Dendritic cell treated with granulocyte-macrophage colony-stimulating factor and Interleukin-4, amounts not matched to agents 40 ng/mL and 50 ng/mL, for 4 days (primary cell): ENCODE measurements at regions not wholly inside any gene's neighbourhood (a gene's known extent, or its start where the extent isn't known, plus 50 kb on each side); places are given as distances from the start of the nearest gene placed in this dataset.
"Not testable (repeated sequence)": the region's sequence is repeated elsewhere in the genome, so short reads cannot be mapped to it uniquely, and the experiment has no call there.

Experiments
- H3K27ac Mint-ChIP-seq: one replicate; pipeline ENCODE4 v1.8.0; 2022; ENCODE audit warnings: mild to moderate bottlenecking, mixed read lengths
- H3K27me3 Mint-ChIP-seq: one replicate; pipeline ENCODE4 v1.8.0; 2022; ENCODE audit warnings: mild to moderate bottlenecking, mixed read lengths
- H3K36me3 Mint-ChIP-seq: one replicate; pipeline ENCODE4 v1.8.0; 2022; ENCODE audit warnings: low read depth, mixed read lengths
- H3K4me1 Mint-ChIP-seq: one replicate; pipeline ENCODE4 v1.8.0; 2022; ENCODE audit warnings: low read depth, mixed read lengths
- H3K4me3 Mint-ChIP-seq: one replicate; pipeline ENCODE4 v1.8.0; 2022; ENCODE audit warnings: mild to moderate bottlenecking, moderate library complexity, mixed read lengths
- H3K9me3 Mint-ChIP-seq: one replicate; pipeline ENCODE4 v1.8.0; 2022; ENCODE audit warnings: mixed read lengths
- intact Hi-C: fragments of 100-400 bp; cut with micrococcal nuclease; formaldehyde crosslinking; loops from one replicate; pipeline ENCODE4 v1.15.0; 2022

DNA sequence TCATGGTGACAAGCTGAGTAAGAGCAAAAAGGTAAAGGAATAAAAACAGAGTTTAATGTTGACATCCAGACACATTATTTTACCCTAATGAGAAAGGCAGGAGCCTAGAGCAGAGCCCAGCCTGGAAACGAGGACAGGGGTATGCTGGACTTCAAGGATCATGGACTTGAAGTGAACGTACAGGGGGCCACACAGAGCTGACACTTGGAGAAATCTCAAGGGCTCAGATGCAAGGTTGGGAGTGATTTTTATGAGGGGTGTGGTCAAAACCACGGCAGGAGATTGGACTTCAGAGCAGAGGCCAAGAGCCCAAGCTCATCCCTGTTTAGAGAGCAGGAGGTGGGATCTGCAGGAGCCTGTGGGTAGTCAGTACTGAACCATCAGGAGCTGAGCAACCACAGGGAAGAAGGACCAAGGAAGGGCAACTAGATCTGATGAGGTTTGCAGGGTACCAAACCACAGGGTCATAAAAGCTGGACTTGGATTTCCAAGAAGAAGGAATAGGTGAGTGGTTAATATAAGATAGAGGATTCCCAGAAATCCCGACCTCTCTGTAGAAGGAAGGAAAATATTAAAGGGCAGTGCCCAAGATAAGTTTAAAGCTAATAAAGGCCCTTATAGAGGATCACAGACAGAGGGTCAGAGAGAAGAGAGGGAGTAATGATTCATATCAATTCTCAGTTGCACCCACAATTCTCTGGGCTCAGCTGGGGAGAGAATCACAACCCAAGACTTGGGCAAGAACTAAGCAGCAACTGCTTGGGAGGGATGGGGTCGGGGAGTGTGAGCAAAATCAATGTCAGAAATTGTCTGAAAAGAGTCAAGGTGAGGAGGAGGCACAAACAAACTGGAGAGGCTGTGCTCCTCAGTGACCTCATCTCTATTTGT lies 331.7 kb downstream of the SOX9 start:
- intact Hi-C loops, result no loop called here

DNA sequence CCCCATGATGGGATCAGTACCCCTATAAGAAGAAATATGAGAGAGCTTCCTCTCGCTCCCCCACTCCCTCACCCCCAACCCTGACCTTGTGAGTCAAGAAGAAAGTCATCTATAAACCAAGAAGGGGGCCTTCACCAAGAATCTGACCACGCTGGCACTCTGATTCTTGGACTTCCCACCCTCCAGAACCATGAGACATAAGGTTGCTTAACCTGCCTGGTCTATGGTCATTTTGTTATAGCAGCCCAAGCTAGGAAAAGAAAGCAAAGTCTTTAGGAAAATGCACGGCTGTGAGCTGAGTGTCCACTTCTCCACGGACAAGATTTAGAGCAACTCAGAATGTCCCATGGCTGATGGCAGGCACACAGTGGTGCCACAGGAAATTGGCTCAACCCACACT lies 333.5 kb downstream of the SOX9 start:
- Mint-ChIP-seq H3K9me3 (peaks cover 8% of the 10 kb centered on the region), H3K27ac (no peak overlapping the region), H3K4me3 (no peak overlapping the region), H3K27me3 (no peaks in the 10 kb centered on the region), H3K36me3 (no peaks in the 10 kb centered on the region), H3K4me1 (no peaks in the 10 kb centered on the region)
- intact Hi-C loops, result no loop called here

More for the DNA sequence above, 331.7 kb downstream of the SOX9 start:
- no peaks in the 10 kb centered on the region for H3K4me1 Mint-ChIP-seq
- peaks cover 8% of the 10 kb centered on the region for H3K9me3 Mint-ChIP-seq
- no peak overlapping the region for H3K4me3 Mint-ChIP-seq
- H3K27ac Mint-ChIP-seq, result no peak overlapping the region
- H3K27me3 Mint-ChIP-seq, result no peaks in the 10 kb centered on the region
- no peaks in the 10 kb centered on the region for H3K36me3 Mint-ChIP-seq

DNA sequence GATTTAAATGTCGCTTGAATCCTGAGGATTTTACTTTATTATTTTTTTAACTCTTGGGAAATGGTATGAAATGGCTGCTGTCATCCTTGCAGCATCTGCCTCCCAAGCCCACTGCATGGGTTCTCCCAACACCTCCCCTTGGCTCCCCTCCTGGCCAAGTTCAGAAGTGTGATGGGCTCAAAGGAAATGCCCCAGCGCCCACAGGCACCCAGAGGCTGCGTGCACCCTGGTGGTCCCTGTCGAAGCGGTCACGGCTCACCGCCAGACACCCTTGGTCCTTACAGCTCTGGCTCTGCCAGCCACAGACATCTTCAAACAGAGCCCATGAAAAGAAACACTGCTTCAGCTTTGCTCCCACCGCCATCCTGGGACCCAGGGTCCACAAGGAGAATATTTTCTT lies 334.7 kb downstream of the SOX9 start:
- Mint-ChIP-seq H3K36me3 (no peaks in the 10 kb centered on the region), H3K27ac (no peak overlapping the region), H3K4me3 (no peak overlapping the region), H3K27me3 (no peaks in the 10 kb centered on the region), H3K4me1 (no peaks in the 10 kb centered on the region), H3K9me3 (peaks cover 5% of the 10 kb centered on the region)
- intact Hi-C loops, result no loop called here

DNA sequence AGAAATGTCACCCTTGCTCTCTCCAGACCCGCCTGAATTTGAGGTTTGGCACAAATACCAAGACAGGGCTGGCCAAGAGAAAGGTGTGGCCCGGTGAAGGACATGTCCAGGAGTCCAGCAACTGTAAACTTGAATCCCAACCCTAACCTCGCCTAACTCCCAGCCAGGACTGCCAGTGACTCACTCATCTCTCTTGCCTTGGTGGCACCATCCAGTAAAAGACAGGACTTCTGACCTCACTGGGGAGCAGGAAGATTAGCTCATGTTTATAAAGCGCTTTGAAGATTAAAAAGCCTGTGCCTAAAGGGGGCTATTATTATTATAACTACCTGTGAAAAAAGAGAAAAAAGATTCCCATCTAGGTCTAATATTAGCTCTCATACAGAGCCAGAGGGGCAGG lies 335.3 kb downstream of the SOX9 start:
- no peak overlapping the region for H3K4me3 Mint-ChIP-seq
- H3K27ac Mint-ChIP-seq, result no peak overlapping the region
- no peaks in the 10 kb centered on the region for H3K27me3 Mint-ChIP-seq
- H3K4me1 Mint-ChIP-seq, result no peaks in the 10 kb centered on the region
- no peaks in the 10 kb centered on the region for H3K9me3 Mint-ChIP-seq
- intact Hi-C loops, result no loop called here
- H3K36me3 Mint-ChIP-seq, result no peaks in the 10 kb centered on the region

DNA sequence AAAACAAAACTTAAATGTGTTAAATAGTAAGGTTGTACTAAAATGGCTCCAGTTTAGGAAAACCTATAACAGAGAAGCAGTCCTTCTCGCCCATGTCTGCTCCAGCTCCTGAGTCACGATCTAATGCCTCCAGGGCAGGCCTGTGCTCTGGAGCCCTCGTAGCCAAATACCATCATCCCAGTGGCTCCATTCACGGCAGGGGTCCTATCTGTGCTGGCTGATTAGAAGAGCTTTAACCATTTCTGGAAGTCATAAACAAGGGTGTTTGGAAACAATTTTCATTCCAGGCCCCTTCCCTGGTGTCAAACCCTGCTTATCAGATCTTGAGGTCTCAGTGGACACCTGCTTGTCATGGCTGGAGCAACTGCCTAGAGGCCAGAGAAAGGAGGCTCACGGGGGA lies 336.9 kb downstream of the SOX9 start:
- Mint-ChIP-seq H3K27me3 (peaks cover 1% of the 10 kb centered on the region), H3K4me1 (no peaks in the 10 kb centered on the region), H3K9me3 (no peaks in the 10 kb centered on the region), H3K4me3 (no peak overlapping the region), H3K36me3 (no peaks in the 10 kb centered on the region), H3K27ac (no peak overlapping the region)
- intact Hi-C loops, result no loop called here

DNA sequence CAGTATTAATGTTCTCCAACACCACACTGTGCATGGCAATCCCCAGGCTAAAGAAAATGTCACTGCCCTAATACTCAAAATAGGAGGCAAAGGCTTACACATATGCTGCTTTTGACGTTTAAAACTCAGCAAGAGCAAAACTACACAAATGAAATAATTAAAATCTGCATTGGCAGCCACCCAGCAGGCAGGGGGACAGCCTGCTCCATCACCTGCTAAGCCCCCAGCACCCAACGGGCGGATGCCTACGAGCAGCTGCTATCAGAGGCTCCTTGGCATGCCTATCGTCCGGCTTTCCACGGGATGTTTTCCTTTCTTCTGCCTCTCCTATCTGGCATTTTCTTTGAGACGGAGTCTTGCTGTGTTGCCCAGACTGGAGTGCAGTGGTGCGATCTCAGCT lies 337.5 kb downstream of the SOX9 start:
- Mint-ChIP-seq H3K27ac (no peak overlapping the region), H3K27me3 (peaks cover 1% of the 10 kb centered on the region), H3K4me3 (no peak overlapping the region), H3K4me1 (no peaks in the 10 kb centered on the region), H3K36me3 (no peaks in the 10 kb centered on the region), H3K9me3 (no peaks in the 10 kb centered on the region)
- intact Hi-C loops, result no loop called here

DNA sequence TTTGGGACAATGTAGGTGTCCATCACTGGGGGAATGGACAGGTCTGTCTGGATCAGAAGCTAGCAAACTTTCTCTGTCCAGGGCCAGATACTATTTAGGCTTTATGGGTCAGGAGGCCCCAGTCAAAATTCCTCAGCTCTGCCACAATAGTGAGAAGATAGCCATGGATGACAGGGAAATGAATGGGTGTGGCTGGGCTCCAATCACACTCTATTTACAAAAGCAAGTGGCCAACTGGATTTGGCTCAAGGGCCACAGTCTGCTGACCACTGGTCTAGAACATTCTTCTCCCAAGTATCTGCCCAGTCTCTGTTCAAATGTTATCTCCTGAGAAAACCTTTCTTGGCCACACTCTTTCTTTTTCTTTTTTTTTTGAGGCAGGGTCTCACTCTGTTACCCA lies 339.9 kb downstream of the SOX9 start:
- Mint-ChIP-seq H3K27ac (no peak overlapping the region), H3K4me1 (no peaks in the 10 kb centered on the region), H3K9me3 (no peaks in the 10 kb centered on the region), H3K27me3 (peaks cover 3% of the 10 kb centered on the region), H3K4me3 (no peak overlapping the region), H3K36me3 (no peaks in the 10 kb centered on the region)
- intact Hi-C loops, result no loop called here

DNA sequence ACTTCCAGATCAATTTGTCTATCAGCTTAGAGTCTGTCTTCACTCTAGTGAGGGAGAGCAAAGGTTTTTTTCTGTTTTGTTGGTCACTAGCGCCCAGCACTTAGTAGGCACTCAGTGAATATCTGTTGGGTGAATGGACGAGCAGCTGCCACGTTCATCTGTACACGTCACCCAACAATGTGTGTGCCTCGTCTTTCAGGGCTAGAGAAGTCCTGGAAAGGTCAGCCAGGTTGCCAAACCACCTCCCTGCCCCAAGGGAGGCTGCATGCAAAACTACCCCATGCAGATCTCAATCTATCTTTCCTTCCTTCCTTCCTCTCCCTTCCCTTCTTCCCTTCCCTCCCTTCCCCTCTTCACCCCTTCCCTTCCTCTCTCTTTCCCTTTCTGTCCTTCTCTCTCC lies 340.9 kb downstream of the SOX9 start:
- Mint-ChIP-seq H3K27me3 (peaks cover 3% of the 10 kb centered on the region), H3K4me1 (no peaks in the 10 kb centered on the region), H3K4me3 (no peak overlapping the region), H3K36me3 (no peaks in the 10 kb centered on the region), H3K27ac (no peak overlapping the region), H3K9me3 (no peaks in the 10 kb centered on the region)
- intact Hi-C loops, result no loop called here

DNA sequence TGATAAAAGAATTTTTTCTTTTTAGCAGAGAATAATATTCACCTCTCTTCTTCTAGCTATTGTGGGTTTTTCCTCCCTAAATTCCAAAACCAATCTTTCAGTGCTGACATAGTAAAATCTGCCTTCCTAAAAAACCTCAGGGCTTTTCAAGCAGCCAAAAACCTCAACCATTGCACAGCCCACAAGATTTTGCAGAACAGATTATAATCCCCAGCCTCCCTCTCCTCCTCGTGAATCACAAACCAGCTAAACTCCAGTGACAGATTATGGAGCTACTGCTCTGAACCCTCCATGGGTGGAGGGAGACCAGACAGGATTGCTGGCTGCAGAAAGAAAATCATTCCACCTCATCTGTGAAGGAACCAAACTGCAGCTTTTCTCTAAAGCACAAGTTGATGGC lies 341.6 kb downstream of the SOX9 start:
- H3K36me3 Mint-ChIP-seq, result no peaks in the 10 kb centered on the region
- no peak overlapping the region for H3K4me3 Mint-ChIP-seq
- no peaks in the 10 kb centered on the region for H3K4me1 Mint-ChIP-seq
- no peak overlapping the region for H3K27ac Mint-ChIP-seq
- H3K27me3 Mint-ChIP-seq, result peaks cover 3% of the 10 kb centered on the region
- intact Hi-C loops, result no loop called here
- H3K9me3 Mint-ChIP-seq, result no peaks in the 10 kb centered on the region

DNA sequence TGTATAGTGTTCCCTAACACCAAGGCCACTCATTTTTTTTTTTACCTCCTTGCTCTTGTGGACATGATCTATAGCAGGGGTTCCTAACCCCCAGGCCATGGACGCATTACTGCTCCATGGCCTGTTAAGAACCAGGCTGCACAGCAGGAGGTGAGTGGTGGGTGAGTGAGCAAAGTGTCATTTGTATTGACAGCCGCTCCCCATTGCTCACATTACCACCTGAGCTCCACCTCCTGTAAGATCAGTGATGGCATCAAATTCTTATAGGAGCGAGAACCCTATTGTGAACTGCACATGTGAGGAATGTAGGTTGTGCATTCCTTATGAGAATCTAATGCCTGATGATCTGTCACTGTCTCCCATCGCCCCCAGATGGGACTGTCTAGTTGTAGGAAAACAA lies 342.0 kb downstream of the SOX9 start:
- no peak overlapping the region for H3K4me3 Mint-ChIP-seq
- H3K4me1 Mint-ChIP-seq, result no peaks in the 10 kb centered on the region
- no peak overlapping the region for H3K27ac Mint-ChIP-seq
- H3K27me3 Mint-ChIP-seq, result peaks cover 3% of the 10 kb centered on the region
- no peaks in the 10 kb centered on the region for H3K9me3 Mint-ChIP-seq
- intact Hi-C loops, result no loop called here
- H3K36me3 Mint-ChIP-seq, result no peaks in the 10 kb centered on the region

DNA sequence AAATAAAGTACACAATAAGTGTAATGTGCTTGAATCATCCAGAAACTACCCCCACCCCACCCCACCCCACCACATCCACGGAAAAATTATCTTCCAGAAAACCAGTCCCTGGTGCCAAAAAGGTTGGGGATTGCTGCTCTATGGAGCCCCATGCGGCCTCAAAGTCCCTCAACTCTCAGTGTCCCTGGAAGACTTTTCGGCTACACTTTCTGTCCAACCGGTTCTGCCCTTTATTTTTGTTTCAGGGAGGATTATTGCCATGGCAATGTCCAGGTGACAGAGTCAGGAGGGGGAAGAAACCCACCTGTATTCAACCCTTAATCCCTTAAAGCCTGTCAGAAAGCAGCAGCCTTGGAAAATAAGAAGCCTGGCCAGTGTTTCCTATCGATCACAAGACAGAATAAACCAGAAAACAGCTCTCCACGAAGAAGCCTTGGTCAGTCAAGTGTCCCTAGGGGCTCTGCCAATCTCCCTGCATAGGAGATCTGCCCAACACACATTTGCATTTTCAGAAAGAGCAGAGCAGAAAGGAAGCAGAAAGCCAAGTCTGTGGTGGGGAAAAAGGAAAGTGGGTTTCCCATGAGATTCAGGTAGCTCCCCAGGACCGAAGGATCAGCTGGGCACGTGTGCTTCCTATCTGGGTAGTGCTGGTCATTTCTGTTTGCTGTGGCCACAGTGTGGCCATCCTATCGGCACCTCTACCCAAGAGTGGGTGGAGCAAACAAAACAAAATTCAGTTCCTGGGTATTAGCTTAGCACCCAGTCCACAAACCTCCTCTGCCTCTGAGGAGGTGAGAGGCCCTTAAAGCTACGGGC lies 342.7 kb downstream of the SOX9 start:
- Mint-ChIP-seq H3K27ac (no peak overlapping the region), H3K36me3 (no peaks in the 10 kb centered on the region), H3K4me1 (no peaks in the 10 kb centered on the region), H3K27me3 (peaks cover 3% of the 10 kb centered on the region), H3K9me3 (no peaks in the 10 kb centered on the region), H3K4me3 (no peak overlapping the region)
- intact Hi-C loops, result no loop called here

DNA sequence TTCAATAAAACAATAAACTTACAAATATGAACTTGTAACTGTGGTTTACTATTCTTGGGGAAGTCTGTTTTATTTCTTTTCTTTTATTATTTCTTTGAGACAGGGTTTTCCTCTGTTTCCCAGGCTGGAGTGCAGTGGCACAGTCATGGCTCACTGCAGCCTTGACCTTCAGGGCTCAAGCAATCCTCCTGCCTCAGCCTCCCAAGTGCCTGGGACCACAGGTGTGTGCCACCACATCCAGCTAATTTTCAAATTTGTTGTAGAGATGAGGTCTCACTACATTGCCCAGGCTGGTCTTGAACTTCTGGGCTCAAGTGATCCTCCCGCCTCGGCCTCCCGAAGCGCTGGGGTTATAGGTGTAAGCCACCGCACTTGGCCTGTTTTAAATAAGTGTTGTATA lies 343.4 kb downstream of the SOX9 start:
- H3K4me1 Mint-ChIP-seq, H3K27me3 Mint-ChIP-seq, H3K4me3 Mint-ChIP-seq, H3K36me3 Mint-ChIP-seq, intact Hi-C loops, H3K9me3 Mint-ChIP-seq, H3K27ac Mint-ChIP-seq: not testable (repeated sequence)

DNA sequence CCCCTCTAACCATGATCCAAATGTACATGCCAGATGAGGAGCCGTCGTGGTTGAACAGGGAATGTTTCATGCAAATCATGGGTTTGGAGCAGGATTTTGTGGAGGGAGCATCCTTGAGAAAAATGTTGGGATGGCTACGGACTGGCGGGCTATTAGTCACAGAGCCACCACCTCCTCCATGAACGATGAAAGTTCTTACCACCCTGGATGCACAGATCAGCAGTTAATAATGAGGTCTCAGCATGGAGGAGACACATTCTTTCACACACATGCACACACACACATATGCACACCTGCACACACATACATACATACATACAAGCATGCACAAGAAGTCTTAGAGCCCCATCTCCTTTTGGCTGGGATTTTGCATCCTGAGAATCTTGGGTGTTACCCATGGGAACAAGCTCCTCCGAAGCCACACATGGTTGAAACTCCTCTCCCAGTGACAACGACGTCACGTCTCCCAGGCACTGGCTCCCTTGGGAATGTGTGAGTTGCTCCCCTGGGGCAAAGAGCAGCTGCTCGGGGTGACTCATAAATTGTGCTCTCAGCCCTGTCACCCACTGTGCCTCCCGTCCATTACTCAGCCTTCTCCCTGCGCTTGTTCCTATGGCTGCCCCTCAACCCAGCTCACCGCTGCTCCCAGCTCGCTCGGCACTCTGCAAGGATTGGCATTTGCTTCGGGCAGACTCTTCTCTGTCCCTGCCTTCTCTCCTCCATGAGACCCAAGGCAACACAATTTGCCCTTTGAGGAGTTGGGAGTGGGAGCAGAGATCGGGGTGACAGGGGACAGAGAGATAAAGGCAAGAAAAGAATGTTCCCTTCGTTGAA lies 344.6 kb downstream of the SOX9 start:
- no peak overlapping the region for H3K27ac Mint-ChIP-seq
- H3K9me3 Mint-ChIP-seq, result no peaks in the 10 kb centered on the region
- H3K4me3 Mint-ChIP-seq, result no peak overlapping the region
- peaks cover 3% of the 10 kb centered on the region for H3K27me3 Mint-ChIP-seq
- intact Hi-C loops, result no loop called here
- H3K4me1 Mint-ChIP-seq, result no peaks in the 10 kb centered on the region
- no peaks in the 10 kb centered on the region for H3K36me3 Mint-ChIP-seq

DNA sequence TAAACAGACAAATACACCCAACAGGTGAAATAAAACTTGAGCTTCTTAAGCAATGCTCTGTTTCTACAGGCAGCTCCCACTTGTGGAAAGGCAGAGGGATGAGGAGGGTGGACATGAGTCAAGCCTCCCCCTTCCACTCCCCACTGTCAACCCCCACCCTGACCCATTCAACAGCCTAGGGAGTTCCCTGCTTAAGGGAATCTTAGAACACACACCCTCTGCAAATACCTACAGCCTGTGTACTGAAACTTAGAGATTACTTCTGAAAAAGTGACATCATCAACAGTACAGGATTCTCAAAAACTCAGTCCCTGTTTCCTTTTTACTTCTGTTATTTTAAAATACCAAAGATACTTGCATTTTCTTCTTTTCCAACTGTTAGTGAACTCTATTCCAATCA lies 345.4 kb downstream of the SOX9 start:
- no peaks in the 10 kb centered on the region for H3K36me3 Mint-ChIP-seq
- H3K9me3 Mint-ChIP-seq, result no peaks in the 10 kb centered on the region
- intact Hi-C loops, result no loop called here
- H3K4me1 Mint-ChIP-seq, result no peaks in the 10 kb centered on the region
- H3K27me3 Mint-ChIP-seq, result peaks cover 3% of the 10 kb centered on the region
- H3K4me3 Mint-ChIP-seq, result no peak overlapping the region
- H3K27ac Mint-ChIP-seq, result no peak overlapping the region
